HG02571 (cell line): ENCODE measurements at regions not wholly inside any gene's neighbourhood (a gene's known extent, or its start where the extent isn't known, plus 50 kb on each side); places are given as distances from the start of the nearest gene placed in this dataset.
A peak's percentile ranks its signal among the peaks of the same experiment; 100 is the strongest.

ENCODE experiments used
- ATAC-seq: cut with Tn5 transposase; IDR thresholded peaks from one replicate; pipeline ENCODE4 v1.9.1; 2021; ENCODE audit warnings: mild to moderate bottlenecking, moderate library complexity; ENCODE audit not compliant: unreplicated experiment

GRCh38 chr11:32003335-32003734 is 87.5 kb upstream of the RCN1 start:
- ATAC-seq, result no peak

- no peak for ATAC-seq
Measured at GRCh38 chr11:32002311-32002710, 88.6 kb upstream of the RCN1 start.

- ATAC-seq, result no peak
Measured at GRCh38 chr11:31997955-31998354, 92.9 kb upstream of the RCN1 start.

- ATAC-seq, result no peak
Measured at GRCh38 chr11:31996159-31996881, 94.6 kb upstream of the RCN1 start.

- ATAC-seq, result peak; percentile 90
Measured at GRCh38 chr11:31995525-31996094, 95.3 kb upstream of the RCN1 start.

- no peak for ATAC-seq
Measured at GRCh38 chr11:31995032-31995431, 95.8 kb upstream of the RCN1 start.

- no peak for ATAC-seq
Measured at GRCh38 chr11:31987118-31988005, 103.5 kb upstream of the RCN1 start.

GRCh38 chr11:31986201-31986889 is 104.5 kb upstream of the RCN1 start:
- ATAC-seq, result no peak

- no peak for ATAC-seq
Measured at GRCh38 chr11:31981457-31981856, 109.4 kb upstream of the RCN1 start.

- no peak for ATAC-seq
Measured at GRCh38 chr11:31977343-31977742, 113.5 kb upstream of the RCN1 start.

GRCh38 chr11:31974366-31975136 is 116.3 kb upstream of the RCN1 start:
- no peak for ATAC-seq

- no peak for ATAC-seq
Measured at GRCh38 chr11:31973172-31973571, 117.7 kb upstream of the RCN1 start.

- no peak for ATAC-seq
Measured at GRCh38 chr11:31972623-31973022, 118.3 kb upstream of the RCN1 start.

- no peak for ATAC-seq
Measured at GRCh38 chr11:31969359-31969702, 121.5 kb upstream of the RCN1 start.

GRCh38 chr11:31968461-31969358 is 122.2 kb upstream of the RCN1 start:
- ATAC-seq, result no peak

- ATAC-seq, result no peak
Measured at GRCh38 chr11:31967404-31968130, 123.3 kb upstream of the RCN1 start.

GRCh38 chr11:31966846-31967245 is 124.0 kb upstream of the RCN1 start:
- no peak for ATAC-seq

GRCh38 chr11:31964181-31964580 is 126.7 kb upstream of the RCN1 start:
- no peak for ATAC-seq

GRCh38 chr11:31960126-31960525 is 130.7 kb upstream of the RCN1 start:
- ATAC-seq, result no peak
